ENCODE measurements at regions not wholly inside any gene's neighbourhood (a gene's known extent, or its start where the extent isn't known, plus 50 kb on each side); places are given as distances from the start of the nearest gene placed in this dataset.

DNA sequence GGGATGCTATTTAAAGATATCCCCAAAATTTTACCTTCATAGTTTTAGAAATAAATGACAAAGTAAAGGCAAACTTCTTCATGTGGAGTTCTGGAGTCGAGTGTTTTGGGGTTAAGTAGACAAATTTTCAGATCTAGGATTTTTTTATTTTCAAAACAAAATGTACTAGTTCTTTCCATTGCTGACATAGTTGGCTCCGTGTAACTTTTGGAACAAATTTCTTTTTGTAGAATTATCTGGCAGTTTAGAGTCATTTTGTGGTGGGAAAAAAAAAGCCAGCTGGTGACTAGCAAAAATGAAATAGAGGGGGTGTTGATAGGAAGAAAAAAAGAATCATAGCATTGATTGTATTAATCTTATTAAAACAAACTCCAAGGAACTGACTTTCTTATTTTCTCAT is 131.6 kb upstream of the TCF21 start:
- H3K9ac ChIP-seq (ENCODE audit: control insufficient read depth, insufficient read depth, low read length), result no peak overlapping the region
- ATAC-seq, result no peak
- no peaks in the 10 kb centered on the region for H3K36me3 ChIP-seq (ENCODE audit: control insufficient read depth in 2 of 2, insufficient read depth in 2 of 2, low read length in 1 of 2)
- no peak overlapping the region for H3K27ac ChIP-seq (ENCODE audit: control insufficient read depth, insufficient read depth)
- no peaks in the 10 kb centered on the region for H3K4me1 ChIP-seq (ENCODE audit: control insufficient read depth, insufficient read depth, low read length)
- H3K27me3 ChIP-seq (replicated peaks in 1 of 2; ENCODE audit: control insufficient read depth in 2 of 2, insufficient read depth in 2 of 2, low read length in 1 of 2), result no peaks in the 10 kb centered on the region
- H3K4me2 ChIP-seq (ENCODE audit: control insufficient read depth, insufficient read depth), result no peak overlapping the region
- no peaks in the 10 kb centered on the region for H4K20me1 ChIP-seq (ENCODE audit: control insufficient read depth, insufficient read depth)
- in situ Hi-C loops (cut with MboI), result no loop called here
- WGBS (ENCODE audit: insufficient coverage, insufficient replicate concordance, low lambda C conversion rate, missing lambda C conversion rate), result 0% methylated on average over 2 of the region's 2 CpGs
- FAIRE-seq, result no peak
- SMC1A ChIA-PET (ENCODE audit: uncharacterized antibody, unreplicated experiment), result no interaction called here
- intact Hi-C loops (cut with micrococcal nuclease; ENCODE audit: unreplicated experiment), result no loop called here
- POLR2A ChIA-PET, result no interaction called here
- no TSS peak for BruUV-seq (replicated peaks)
- no peak for DNase-seq (ENCODE audit: low read depth, low spot score)
- no peaks in the 10 kb centered on the region for H3K79me2 ChIP-seq (ENCODE audit: control insufficient read depth, insufficient read depth, low read length)
- RAD21 ChIA-PET (ENCODE audit: unreplicated experiment), result no interaction called here
- H2AFZ ChIP-seq (ENCODE audit: control insufficient read depth, low read depth, low read length), result no peak overlapping the region
- CTCF ChIA-PET, result no interaction called here
- H3K4me3 ChIP-seq, result no peak overlapping the region
- no peaks in the 10 kb centered on the region for H3K9me3 ChIP-seq (replicated peaks; ENCODE audit: control insufficient read depth, insufficient read depth, low read length)
- TF ChIP-seq CEBPB (IDR thresholded peaks at IDR 0.05; ENCODE audit: borderline replicate concordance in 1 of 2, low read depth in 2 of 2, low read length in 2 of 2) (no peak), MAX (IDR thresholded peaks at IDR 0.05; ENCODE audit: low read depth, low read length) (no peak), FOXK2 (IDR thresholded peaks at IDR 0.05) (no peak), ZNF274 (IDR thresholded peaks at IDR 0.05; ENCODE audit: insufficient read depth, insufficient read length) (no peak), ZBTB11 (CRISPR knock-in tag; IDR thresholded peaks at IDR 0.05) (no peak), CUX1 (IDR thresholded peaks at IDR 0.05; ENCODE audit: insufficient replicate concordance, low read depth, low read length) (no peak), MXI1 (IDR thresholded peaks at IDR 0.05; ENCODE audit: low read depth, low read length) (no peak), KLF5 (IDR thresholded peaks at IDR 0.05; ENCODE audit: partially characterized antibody) (no peak), PAX5 (IDR thresholded peaks at IDR 0.05; ENCODE audit: borderline replicate concordance, low read depth, low read length) (no peak), MTA2 (IDR thresholded peaks at IDR 0.05; ENCODE audit: low read depth) (no peak), KAT2A (conservative IDR thresholded peaks at IDR 0.05; ENCODE audit: control insufficient read depth, low read depth, low read length) (no peak), RBBP5 (conservative IDR thresholded peaks at IDR 0.05) (no peak)
- TF ChIP-seq, protein P1, sequence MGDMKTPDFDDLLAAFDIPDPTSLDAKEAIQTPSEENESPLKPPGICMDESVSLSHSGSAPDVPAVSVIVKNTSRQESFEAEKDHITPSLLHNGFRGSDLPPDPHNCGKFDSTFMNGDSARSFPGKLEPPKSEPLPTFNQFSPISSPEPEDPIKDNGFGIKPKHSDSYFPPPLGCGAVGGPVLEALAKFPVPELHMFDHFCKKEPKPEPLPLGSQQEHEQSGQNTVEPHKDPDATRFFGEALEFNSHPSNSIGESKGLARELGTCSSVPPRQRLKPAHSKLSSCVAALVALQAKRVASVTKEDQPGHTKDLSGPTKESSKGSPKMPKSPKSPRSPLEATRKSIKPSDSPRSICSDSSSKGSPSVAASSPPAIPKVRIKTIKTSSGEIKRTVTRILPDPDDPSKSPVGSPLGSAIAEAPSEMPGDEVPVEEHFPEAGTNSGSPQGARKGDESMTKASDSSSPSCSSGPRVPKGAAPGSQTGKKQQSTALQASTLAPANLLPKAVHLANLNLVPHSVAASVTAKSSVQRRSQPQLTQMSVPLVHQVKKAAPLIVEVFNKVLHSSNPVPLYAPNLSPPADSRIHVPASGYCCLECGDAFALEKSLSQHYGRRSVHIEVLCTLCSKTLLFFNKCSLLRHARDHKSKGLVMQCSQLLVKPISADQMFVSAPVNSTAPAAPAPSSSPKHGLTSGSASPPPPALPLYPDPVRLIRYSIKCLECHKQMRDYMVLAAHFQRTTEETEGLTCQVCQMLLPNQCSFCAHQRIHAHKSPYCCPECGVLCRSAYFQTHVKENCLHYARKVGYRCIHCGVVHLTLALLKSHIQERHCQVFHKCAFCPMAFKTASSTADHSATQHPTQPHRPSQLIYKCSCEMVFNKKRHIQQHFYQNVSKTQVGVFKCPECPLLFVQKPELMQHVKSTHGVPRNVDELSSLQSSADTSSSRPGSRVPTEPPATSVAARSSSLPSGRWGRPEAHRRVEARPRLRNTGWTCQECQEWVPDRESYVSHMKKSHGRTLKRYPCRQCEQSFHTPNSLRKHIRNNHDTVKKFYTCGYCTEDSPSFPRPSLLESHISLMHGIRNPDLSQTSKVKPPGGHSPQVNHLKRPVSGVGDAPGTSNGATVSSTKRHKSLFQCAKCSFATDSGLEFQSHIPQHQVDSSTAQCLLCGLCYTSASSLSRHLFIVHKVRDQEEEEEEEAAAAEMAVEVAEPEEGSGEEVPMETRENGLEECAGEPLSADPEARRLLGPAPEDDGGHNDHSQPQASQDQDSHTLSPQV (IDR thresholded peaks at IDR 0.05), result no peak
